ENCODE measurements at regions not wholly inside any gene's neighbourhood (a gene's known extent, or its start where the extent isn't known, plus 50 kb on each side); places are given as distances from the start of the nearest gene placed in this dataset.

- Histone ChIP-seq H3K27me3 (ENCODE audit: insufficient read depth, low read length) (no peaks in the 10 kb centered on the region), H3K27ac (ENCODE audit: low read depth, low read length) (no peak overlapping the region), H3K9me3 (ENCODE audit: control insufficient read depth in 1 of 2, low read length in 2 of 2) (no peaks in the 10 kb centered on the region), H3K36me3 (ENCODE audit: insufficient read depth, low read length) (no peaks in the 10 kb centered on the region), H3K4me3 (ENCODE audit: low read length in 2 of 2) (no peak overlapping the region), H3K4me1 (ENCODE audit: insufficient read depth, low read length) (no peaks in the 10 kb centered on the region)
- DNase-seq: no peak
- ChIA-PET POLR2A (ENCODE audit: partially characterized antibody) (no interaction called here), CTCF (ENCODE audit: partially characterized antibody) (no interaction called here)
- no peaks in the 10 kb centered on the region for H3K36me3 Mint-ChIP-seq
- no peak overlapping the region for H3K27ac Mint-ChIP-seq
- H3K27me3 Mint-ChIP-seq: no peaks in the 10 kb centered on the region
- intact Hi-C loops (cut with micrococcal nuclease): no loop called here
- no peak overlapping the region for H3K4me3 Mint-ChIP-seq
- H3K4me1 Mint-ChIP-seq: no peaks in the 10 kb centered on the region
- peaks cover 0 to 15% (median 8%) of the 10 kb centered on the region in 8 donors for H3K9me3 Mint-ChIP-seq
Measured at GRCh38 chr16:73778887-73779286, 517.7 kb upstream of the PSMD7 start.

- H3K27me3 ChIP-seq (ENCODE audit: insufficient read depth, low read length): no peaks in the 10 kb centered on the region
- H3K36me3 ChIP-seq (ENCODE audit: insufficient read depth, low read length): no peaks in the 10 kb centered on the region
- ChIA-PET CTCF (ENCODE audit: partially characterized antibody) (no interaction called here), POLR2A (ENCODE audit: partially characterized antibody) (no interaction called here)
- H3K36me3 Mint-ChIP-seq: no peaks in the 10 kb centered on the region
- no peak overlapping the region for H3K4me3 Mint-ChIP-seq
- no peaks in the 10 kb centered on the region for H3K4me1 ChIP-seq (ENCODE audit: insufficient read depth, low read length)
- H3K4me3 ChIP-seq (ENCODE audit: low read length in 2 of 2): no peak overlapping the region
- H3K27me3 Mint-ChIP-seq: no peaks in the 10 kb centered on the region
- no peak overlapping the region for H3K27ac Mint-ChIP-seq
- intact Hi-C loops (cut with micrococcal nuclease): no loop called here
- DNase-seq: no peak
- H3K9me3 Mint-ChIP-seq: peaks cover 0 to 19% (median 5%) of the 10 kb centered on the region in 8 donors
- H3K4me1 Mint-ChIP-seq: no peaks in the 10 kb centered on the region
- H3K9me3 ChIP-seq (ENCODE audit: control insufficient read depth in 1 of 2, low read length in 2 of 2): no peaks in the 10 kb centered on the region
- H3K27ac ChIP-seq (ENCODE audit: low read depth, low read length): no peak overlapping the region
Measured at GRCh38 chr16:73775841-73776388, 520.7 kb upstream of the PSMD7 start.

GRCh38 chr16:73771196-73772064 is 525.2 kb upstream of the PSMD7 start:
- no peaks in the 10 kb centered on the region for H3K36me3 ChIP-seq (ENCODE audit: insufficient read depth, low read length)
- ChIA-PET CTCF (ENCODE audit: partially characterized antibody) (no interaction called here), POLR2A (ENCODE audit: partially characterized antibody) (no interaction called here)
- no peaks in the 10 kb centered on the region for H3K27me3 ChIP-seq (ENCODE audit: insufficient read depth, low read length)
- no peaks in the 10 kb centered on the region for H3K27me3 Mint-ChIP-seq
- no peak overlapping the region for H3K4me3 Mint-ChIP-seq
- H3K9me3 Mint-ChIP-seq: peaks cover 0 to 13% (median 4%) of the 10 kb centered on the region in 8 donors
- no peak for DNase-seq
- H3K4me1 Mint-ChIP-seq: no peaks in the 10 kb centered on the region
- H3K27ac Mint-ChIP-seq: no peak overlapping the region
- H3K9me3 ChIP-seq (ENCODE audit: control insufficient read depth in 1 of 2, low read length in 2 of 2): no peaks in the 10 kb centered on the region
- no peak overlapping the region for H3K27ac ChIP-seq (ENCODE audit: low read depth, low read length)
- no peaks in the 10 kb centered on the region for H3K4me1 ChIP-seq (ENCODE audit: insufficient read depth, low read length)
- no peak overlapping the region for H3K4me3 ChIP-seq (ENCODE audit: low read length in 2 of 2)
- no peaks in the 10 kb centered on the region for H3K36me3 Mint-ChIP-seq
- intact Hi-C loops (cut with micrococcal nuclease): no loop called here

GRCh38 chr16:73768786-73769203 is 527.8 kb upstream of the PSMD7 start:
- H3K9me3 ChIP-seq (ENCODE audit: control insufficient read depth in 1 of 2, low read length in 2 of 2): no peaks in the 10 kb centered on the region
- H3K27me3 ChIP-seq (ENCODE audit: insufficient read depth, low read length): no peaks in the 10 kb centered on the region
- no peak overlapping the region for H3K4me3 Mint-ChIP-seq
- peaks cover 0 to 18% (median 4%) of the 10 kb centered on the region in 8 donors for H3K9me3 Mint-ChIP-seq
- no peak overlapping the region for H3K27ac ChIP-seq (ENCODE audit: low read depth, low read length)
- no peak for DNase-seq
- H3K4me1 ChIP-seq (ENCODE audit: insufficient read depth, low read length): no peaks in the 10 kb centered on the region
- H3K4me1 Mint-ChIP-seq: no peaks in the 10 kb centered on the region
- no peak overlapping the region for H3K4me3 ChIP-seq (ENCODE audit: low read length in 2 of 2)
- H3K36me3 ChIP-seq (ENCODE audit: insufficient read depth, low read length): no peaks in the 10 kb centered on the region
- H3K36me3 Mint-ChIP-seq: no peaks in the 10 kb centered on the region
- H3K27me3 Mint-ChIP-seq: no peaks in the 10 kb centered on the region
- POLR2A ChIA-PET (ENCODE audit: partially characterized antibody): no interaction called here
- CTCF ChIA-PET (ENCODE audit: partially characterized antibody): no interaction called here
- intact Hi-C loops (cut with micrococcal nuclease): no loop called here
- no peak overlapping the region for H3K27ac Mint-ChIP-seq

GRCh38 chr16:73764321-73764720 is 532.3 kb upstream of the PSMD7 start:
- H3K4me3 ChIP-seq (ENCODE audit: low read length in 2 of 2): no peak overlapping the region
- ChIA-PET CTCF (ENCODE audit: partially characterized antibody) (no interaction called here), POLR2A (ENCODE audit: partially characterized antibody) (no interaction called here)
- H3K27me3 ChIP-seq (ENCODE audit: insufficient read depth, low read length): no peaks in the 10 kb centered on the region
- no peaks in the 10 kb centered on the region for H3K36me3 ChIP-seq (ENCODE audit: insufficient read depth, low read length)
- no peak overlapping the region for H3K27ac ChIP-seq (ENCODE audit: low read depth, low read length)
- no peaks in the 10 kb centered on the region for H3K9me3 ChIP-seq (ENCODE audit: control insufficient read depth in 1 of 2, low read length in 2 of 2)
- no peak overlapping the region for H3K27ac Mint-ChIP-seq
- H3K27me3 Mint-ChIP-seq: no peaks in the 10 kb centered on the region
- H3K36me3 Mint-ChIP-seq: no peaks in the 10 kb centered on the region
- DNase-seq: no peak
- H3K9me3 Mint-ChIP-seq: peaks cover 0 to 8% (median 5%) of the 10 kb centered on the region in 8 donors
- H3K4me3 Mint-ChIP-seq: no peak overlapping the region
- H3K4me1 ChIP-seq (ENCODE audit: insufficient read depth, low read length): no peaks in the 10 kb centered on the region
- no peaks in the 10 kb centered on the region for H3K4me1 Mint-ChIP-seq
- intact Hi-C loops (cut with micrococcal nuclease): no loop called here

- POLR2A ChIA-PET (ENCODE audit: partially characterized antibody): no interaction called here
Measured at GRCh38 chr16:73756289-73757178, 540.1 kb upstream of the PSMD7 start.

GRCh38 chr16:73753931-73754330 is 542.7 kb upstream of the PSMD7 start:
- Mint-ChIP-seq H3K4me1 (no peaks in the 10 kb centered on the region), H3K27ac (no peak overlapping the region), H3K4me3 (no peak overlapping the region), H3K27me3 (no peaks in the 10 kb centered on the region), H3K36me3 (no peaks in the 10 kb centered on the region), H3K9me3 (peaks cover 0 to 10% (median 4%) of the 10 kb centered on the region in 8 donors)
- POLR2A ChIA-PET (ENCODE audit: partially characterized antibody): no interaction called here
- H3K4me3 ChIP-seq (ENCODE audit: low read length in 2 of 2): no peak overlapping the region
- H3K36me3 ChIP-seq (ENCODE audit: insufficient read depth, low read length): no peaks in the 10 kb centered on the region
- no peak overlapping the region for H3K27ac ChIP-seq (ENCODE audit: low read depth, low read length)
- no peaks in the 10 kb centered on the region for H3K4me1 ChIP-seq (ENCODE audit: insufficient read depth, low read length)
- intact Hi-C loops (cut with micrococcal nuclease): no loop called here
- no peak for DNase-seq
- CTCF ChIA-PET (ENCODE audit: partially characterized antibody): no interaction called here
- H3K27me3 ChIP-seq (ENCODE audit: insufficient read depth, low read length): no peaks in the 10 kb centered on the region
- H3K9me3 ChIP-seq (ENCODE audit: control insufficient read depth in 1 of 2, low read length in 2 of 2): no peaks in the 10 kb centered on the region

More at GRCh38 chr16:73756289-73757178, 540.1 kb upstream of the PSMD7 start:
- Histone ChIP-seq H3K4me1 (ENCODE audit: insufficient read depth, low read length) (no peaks in the 10 kb centered on the region), H3K9me3 (ENCODE audit: control insufficient read depth in 1 of 2, low read length in 2 of 2) (no peaks in the 10 kb centered on the region), H3K36me3 (ENCODE audit: insufficient read depth, low read length) (no peaks in the 10 kb centered on the region), H3K27me3 (ENCODE audit: insufficient read depth, low read length) (no peaks in the 10 kb centered on the region), H3K4me3 (ENCODE audit: low read length in 2 of 2) (no peak overlapping the region), H3K27ac (ENCODE audit: low read depth, low read length) (no peak overlapping the region)
- Mint-ChIP-seq H3K4me3 (no peak overlapping the region), H3K36me3 (no peaks in the 10 kb centered on the region), H3K9me3 (peaks cover 0 to 7% (median 3%) of the 10 kb centered on the region in 8 donors), H3K27ac (no peak overlapping the region), H3K27me3 (no peaks in the 10 kb centered on the region), H3K4me1 (no peaks in the 10 kb centered on the region)
- DNase-seq: no peak
- intact Hi-C loops (cut with micrococcal nuclease): no loop called here
- CTCF ChIA-PET (ENCODE audit: partially characterized antibody): no interaction called here
